ENCODE measurements at regions not wholly inside any gene's neighbourhood (a gene's known extent, or its start where the extent isn't known, plus 50 kb on each side); places are given as distances from the start of the nearest gene placed in this dataset.

- Histone ChIP-seq H3K9me3 (ENCODE audit: control insufficient read depth in 2 of 3, insufficient read depth in 1 of 3, low read length in 3 of 3) (peaks cover 0 to 4% (median under 1%) of the 10 kb centered on the region in 3 donors), H3K4me1 (ENCODE audit: control insufficient read depth in 2 of 3, insufficient read depth in 2 of 3, low read depth in 1 of 3, low read length in 3 of 3) (peaks cover 3 to 37% (median 20%) of the 10 kb centered on the region in 3 donors), H3K9ac (ENCODE audit: low read length in 3 of 3) (no peak overlapping the region), H3K36me3 (ENCODE audit: control insufficient read depth in 2 of 3, insufficient read depth in 3 of 3, low read length in 3 of 3) (no peaks in the 10 kb centered on the region), H3K27ac (ENCODE audit: low read depth in 2 of 2, low read length in 2 of 2) (peak overlapping the region; percentile 83 to 87), H3K27me3 (ENCODE audit: control insufficient read depth, insufficient read depth, low read length) (no peaks in the 10 kb centered on the region), H3K4me3 (ENCODE audit: low read length in 3 of 3) (peak overlapping the region in 1 of 3 donors; percentile 7)
- no peak for TF ChIP-seq CTCF (IDR thresholded peaks at IDR 0.05; ENCODE audit: borderline replicate concordance, extremely low read depth, insufficient read depth)
- FAIRE-seq = no peak
- DNase-seq = no peak
- intact Hi-C loops (cut with DNase I) = no loop called here
Observed at GRCh38 chr2:172373766-172374165, 53.6 kb upstream of the ITGA6 start.

- FAIRE-seq = no peak
- no peaks in the 10 kb centered on the region for H3K27me3 ChIP-seq (ENCODE audit: control insufficient read depth, insufficient read depth, low read length)
- no peaks in the 10 kb centered on the region for H3K36me3 ChIP-seq (ENCODE audit: control insufficient read depth in 2 of 3, insufficient read depth in 3 of 3, low read length in 3 of 3)
- DNase-seq = peak in 1 of 5 donors; percentile 58
- no peak for TF ChIP-seq CTCF (IDR thresholded peaks at IDR 0.05; ENCODE audit: borderline replicate concordance, extremely low read depth, insufficient read depth)
- peaks cover 3 to 37% (median 20%) of the 10 kb centered on the region in 3 donors for H3K4me1 ChIP-seq (ENCODE audit: control insufficient read depth in 2 of 3, insufficient read depth in 2 of 3, low read depth in 1 of 3, low read length in 3 of 3)
- H3K27ac ChIP-seq (ENCODE audit: low read depth in 2 of 2, low read length in 2 of 2) = peak overlapping the region; percentile 83 to 87
- H3K9ac ChIP-seq (ENCODE audit: low read length in 3 of 3) = peak overlapping the region in 1 of 3 donors; percentile 38
- H3K9me3 ChIP-seq (ENCODE audit: control insufficient read depth in 2 of 3, insufficient read depth in 1 of 3, low read length in 3 of 3) = peaks cover 0 to 2% (median 0%) of the 10 kb centered on the region in 3 donors
- intact Hi-C loops (cut with DNase I) = no loop called here
- peak overlapping the region in 2 of 3 donors; percentile 7 to 15 for H3K4me3 ChIP-seq (ENCODE audit: low read length in 3 of 3)
Observed at GRCh38 chr2:172374318-172375240, 52.8 kb upstream of the ITGA6 start.

GRCh38 chr2:172375251-172375650 lies 52.1 kb upstream of the ITGA6 start:
- Histone ChIP-seq H3K27ac (ENCODE audit: low read depth in 2 of 2, low read length in 2 of 2) (peak overlapping the region; percentile 83 to 87), H3K36me3 (ENCODE audit: control insufficient read depth in 2 of 3, insufficient read depth in 3 of 3, low read length in 3 of 3) (no peaks in the 10 kb centered on the region), H3K27me3 (ENCODE audit: control insufficient read depth, insufficient read depth, low read length) (no peaks in the 10 kb centered on the region), H3K9me3 (ENCODE audit: control insufficient read depth in 2 of 3, insufficient read depth in 1 of 3, low read length in 3 of 3) (no peaks in the 10 kb centered on the region), H3K4me1 (ENCODE audit: control insufficient read depth in 2 of 3, insufficient read depth in 2 of 3, low read depth in 1 of 3, low read length in 3 of 3) (peaks cover 3 to 41% (median 24%) of the 10 kb centered on the region in 3 donors), H3K9ac (ENCODE audit: low read length in 3 of 3) (peak overlapping the region in 1 of 3 donors; percentile 38), H3K4me3 (ENCODE audit: low read length in 3 of 3) (no peak overlapping the region)
- TF ChIP-seq CTCF (IDR thresholded peaks at IDR 0.05; ENCODE audit: borderline replicate concordance, extremely low read depth, insufficient read depth) = no peak
- intact Hi-C loops (cut with DNase I) = no loop called here
- FAIRE-seq (no peak), DNase-seq (no peak)
